ENCODE measurements at regions not wholly inside any gene's neighbourhood (a gene's known extent, or its start where the extent isn't known, plus 50 kb on each side); places are given as distances from the start of the nearest gene placed in this dataset.

- Histone ChIP-seq H3K4me1 (ENCODE audit: control insufficient read depth, extremely low read depth, insufficient read depth, low read length) (no peaks in the 10 kb centered on the region), H3K9me1 (replicated peaks; ENCODE audit: control insufficient read depth, extremely low read depth, insufficient read depth, low read length) (no peaks in the 10 kb centered on the region), H3K36me3 (ENCODE audit: control insufficient read depth in 2 of 2, extremely low read depth in 1 of 2, insufficient read depth in 2 of 2, low read length in 2 of 2) (no peaks in the 10 kb centered on the region), H3K9ac (replicated peaks; ENCODE audit: extremely low read depth, insufficient read depth, low read length) (no peak overlapping the region), H4K20me1 (replicated peaks; ENCODE audit: control insufficient read depth, extremely low read depth, insufficient read depth, low read length) (no peaks in the 10 kb centered on the region), H3K27me3 (ENCODE audit: control insufficient read depth in 2 of 2, insufficient read depth in 2 of 2, low read length in 2 of 2) (peaks cover 0 to 2% of the 10 kb centered on the region in 2 experiments), H3K9me3 (replicated peaks; ENCODE audit: control insufficient read depth, insufficient read depth, low read length) (no peaks in the 10 kb centered on the region), H3K4me3 (replicated peaks in 1 of 3; ENCODE audit: insufficient read depth in 1 of 3, low read depth in 1 of 3, low read length in 3 of 3) (no peak overlapping the region), H3K4me2 (ENCODE audit: insufficient read depth, low read length) (no peak overlapping the region), H3K79me2 (ENCODE audit: control insufficient read depth, insufficient read depth, low read length) (no peaks in the 10 kb centered on the region), H3K27ac (ENCODE audit: insufficient read depth, low read depth, low read length) (no peak overlapping the region), H2AFZ (ENCODE audit: low read depth, low read length) (no peak overlapping the region)
- DNase-seq (ENCODE audit: low read depth, low spot score) (no peak), FAIRE-seq (no peak)
- no TSS peak for BruUV-seq (replicated peaks)
- POLR2A ChIA-PET, result no interaction called here
- TF ChIP-seq JUN (IDR thresholded peaks at IDR 0.05; ENCODE audit: borderline replicate concordance, insufficient read depth, insufficient read length, low read depth) (no peak), POLR2AphosphoS5 (IDR thresholded peaks at IDR 0.05; ENCODE audit: insufficient read depth, low read depth, low read length) (no peak), EZH2 (IDR thresholded peaks at IDR 0.05; ENCODE audit: borderline replicate concordance, low read depth, low read length, severe bottlenecking) (no peak), GATA2 (IDR thresholded peaks at IDR 0.05; ENCODE audit: insufficient read depth, insufficient read length, low read depth, low read length) (no peak), FOS (IDR thresholded peaks at IDR 0.05; ENCODE audit: borderline replicate concordance, insufficient read depth, low read length) (no peak), POLR2A (IDR thresholded peaks at IDR 0.05; ENCODE audit: low read depth, low read length) (no peak), MYC (IDR thresholded peaks at IDR 0.05; ENCODE audit: low read depth, low read length) (no peak)
- TF ChIP-seq, protein P1, sequence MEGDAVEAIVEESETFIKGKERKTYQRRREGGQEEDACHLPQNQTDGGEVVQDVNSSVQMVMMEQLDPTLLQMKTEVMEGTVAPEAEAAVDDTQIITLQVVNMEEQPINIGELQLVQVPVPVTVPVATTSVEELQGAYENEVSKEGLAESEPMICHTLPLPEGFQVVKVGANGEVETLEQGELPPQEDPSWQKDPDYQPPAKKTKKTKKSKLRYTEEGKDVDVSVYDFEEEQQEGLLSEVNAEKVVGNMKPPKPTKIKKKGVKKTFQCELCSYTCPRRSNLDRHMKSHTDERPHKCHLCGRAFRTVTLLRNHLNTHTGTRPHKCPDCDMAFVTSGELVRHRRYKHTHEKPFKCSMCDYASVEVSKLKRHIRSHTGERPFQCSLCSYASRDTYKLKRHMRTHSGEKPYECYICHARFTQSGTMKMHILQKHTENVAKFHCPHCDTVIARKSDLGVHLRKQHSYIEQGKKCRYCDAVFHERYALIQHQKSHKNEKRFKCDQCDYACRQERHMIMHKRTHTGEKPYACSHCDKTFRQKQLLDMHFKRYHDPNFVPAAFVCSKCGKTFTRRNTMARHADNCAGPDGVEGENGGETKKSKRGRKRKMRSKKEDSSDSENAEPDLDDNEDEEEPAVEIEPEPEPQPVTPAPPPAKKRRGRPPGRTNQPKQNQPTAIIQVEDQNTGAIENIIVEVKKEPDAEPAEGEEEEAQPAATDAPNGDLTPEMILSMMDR (IDR thresholded peaks at IDR 0.05; ENCODE audit: extremely low read depth in 1 of 2, insufficient read depth in 1 of 2, low read depth in 1 of 2, low read length in 2 of 2), result no peak
- TF ChIP-seq, protein P2, sequence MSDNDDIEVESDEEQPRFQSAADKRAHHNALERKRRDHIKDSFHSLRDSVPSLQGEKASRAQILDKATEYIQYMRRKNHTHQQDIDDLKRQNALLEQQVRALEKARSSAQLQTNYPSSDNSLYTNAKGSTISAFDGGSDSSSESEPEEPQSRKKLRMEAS (IDR thresholded peaks at IDR 0.05; ENCODE audit: insufficient read depth, insufficient read length), result no peak
- dilution Hi-C loops (cut with MboI; ENCODE audit: extremely low pct_ligation_motif_present, low sequenced_read_pairs), result no loop called here
- intact Hi-C loops (cut with micrococcal nuclease), result no loop called here
- CTCF ChIA-PET, result interaction anchor here (1.8 kb wide), 1 partner anchor 17 kb away, joined by 3 read pairs; no protein-coding TSS in a partner anchor
Observed at GRCh38 chr9:91143162-91143561, 218.6 kb downstream of the AUH start.
